ENCODE measurements at regions not wholly inside any gene's neighbourhood (a gene's known extent, or its start where the extent isn't known, plus 50 kb on each side); places are given as distances from the start of the nearest gene placed in this dataset.

GRCh38 chr6:108751851-108752732 lies 96.1 kb upstream of the ARMC2 start:
- no peak for DNase-seq (ENCODE audit: low read depth)

GRCh38 chr6:108752733-108753590 lies 95.3 kb upstream of the ARMC2 start:
- DNase-seq (ENCODE audit: low read depth), result no peak

GRCh38 chr6:108755257-108756240 lies 92.7 kb upstream of the ARMC2 start:
- DNase-seq (ENCODE audit: low read depth), result peak; percentile 24

GRCh38 chr6:108757357-108757756 lies 90.9 kb upstream of the ARMC2 start:
- no peak for DNase-seq (ENCODE audit: low read depth)

- no peak for DNase-seq (ENCODE audit: low read depth)
These were observed 89.3 kb upstream of the ARMC2 start for GRCh38 chr6:108758884-108759283.

GRCh38 chr6:108760126-108761050 lies 87.8 kb upstream of the ARMC2 start:
- DNase-seq (ENCODE audit: low read depth), result peak; percentile 15

GRCh38 chr6:108762394-108762793 lies 85.8 kb upstream of the ARMC2 start:
- DNase-seq (ENCODE audit: low read depth), result no peak

- no peak for DNase-seq (ENCODE audit: low read depth)
These were observed 84.2 kb upstream of the ARMC2 start for GRCh38 chr6:108763931-108764579.

- no peak for DNase-seq (ENCODE audit: low read depth)
These were observed 83.7 kb upstream of the ARMC2 start for GRCh38 chr6:108764580-108764950.

- no peak for DNase-seq (ENCODE audit: low read depth)
These were observed 82.7 kb upstream of the ARMC2 start for GRCh38 chr6:108765495-108765894.

GRCh38 chr6:108766419-108766818 lies 81.8 kb upstream of the ARMC2 start:
- no peak for DNase-seq (ENCODE audit: low read depth)

GRCh38 chr6:108766886-108767285 lies 81.3 kb upstream of the ARMC2 start:
- DNase-seq (ENCODE audit: low read depth), result no peak

- no peak for DNase-seq (ENCODE audit: low read depth)
These were observed 80.6 kb upstream of the ARMC2 start for GRCh38 chr6:108767418-108768165.

GRCh38 chr6:108768166-108768555 lies 80.1 kb upstream of the ARMC2 start:
- DNase-seq (ENCODE audit: low read depth), result no peak

- DNase-seq (ENCODE audit: low read depth), result no peak
These were observed 79.3 kb upstream of the ARMC2 start for GRCh38 chr6:108768792-108769524.

GRCh38 chr6:108771421-108771820 lies 76.8 kb upstream of the ARMC2 start:
- no peak for DNase-seq (ENCODE audit: low read depth)

GRCh38 chr6:108774555-108774954 lies 73.7 kb upstream of the ARMC2 start:
- DNase-seq (ENCODE audit: low read depth), result no peak

GRCh38 chr6:108777536-108777935 lies 70.7 kb upstream of the ARMC2 start:
- no peak for DNase-seq (ENCODE audit: low read depth)
